Natural killer cell (primary cell): ENCODE measurements at regions not wholly inside any gene's neighbourhood (a gene's known extent, or its start where the extent isn't known, plus 50 kb on each side); places are given as distances from the start of the nearest gene placed in this dataset.
A peak's percentile ranks its signal among the peaks of the same experiment; 100 is the strongest.

Experiments
- ATAC-seq, 3 donors: fragments of 150-1000 bp in 2 of 3; fragments of 200-7000 bp in 1 of 3; cut with Tn5 transposase; 1 replicate in 1 of 3; 2 replicates in 2 of 3; pipeline ENCODE4 v1.10.0; 2021; ENCODE audit warnings: mild to moderate bottlenecking in 2 of 3, moderate library complexity in 2 of 3
- DNase-seq, 2 donors: peaks; one replicate each; pipeline versions ENCODE4 v3.0.0 to v3.0.0-alpha.2; 2013 to 2021; ENCODE audit warnings: mixed read lengths in 1 of 2
- H3K27ac ChIP-seq: one replicate; pipeline ENCODE4 v1.5.1; 2013; ENCODE audit warnings: mild to moderate bottlenecking, low read length
- H3K27me3 ChIP-seq: one replicate; pipeline ENCODE4 v1.6.1; 2013; ENCODE audit warnings: low read length; ENCODE audit not compliant: control insufficient read depth, insufficient read depth
- H3K36me3 ChIP-seq: one replicate; pipeline ENCODE4 v1.6.1; 2013; ENCODE audit warnings: low read length; ENCODE audit not compliant: control insufficient read depth, insufficient read depth
- H3K4me1 ChIP-seq: one replicate; pipeline ENCODE4 v1.6.1; 2013; ENCODE audit warnings: low read length; ENCODE audit not compliant: control insufficient read depth, insufficient read depth
- H3K4me3 ChIP-seq: one replicate; pipeline ENCODE4 v1.5.1; 2013; ENCODE audit warnings: low read length
- H3K9me3 ChIP-seq: one replicate; pipeline ENCODE4 v1.6.1; 2013; ENCODE audit warnings: low read length; ENCODE audit not compliant: control insufficient read depth, insufficient read depth
- H3K27ac Mint-ChIP-seq, 2 donors: one replicate each; pipeline ENCODE4 v1.8.0; 2022; ENCODE audit warnings: mild to moderate bottlenecking in 2 of 2, mixed read lengths in 2 of 2, moderate library complexity in 1 of 2
- H3K27me3 Mint-ChIP-seq, 2 donors: one replicate each; pipeline ENCODE4 v1.8.0; 2022; ENCODE audit warnings: low read depth in 2 of 2, mixed read lengths in 2 of 2
- H3K36me3 Mint-ChIP-seq: one replicate; pipeline ENCODE4 v1.8.0; 2022; ENCODE audit warnings: mixed read lengths
- H3K4me1 Mint-ChIP-seq, 2 donors: one replicate each; pipeline ENCODE4 v1.8.0; 2022; ENCODE audit warnings: mixed read lengths in 2 of 2
- H3K4me3 Mint-ChIP-seq: one replicate; pipeline ENCODE4 v1.8.0; 2022; ENCODE audit warnings: mild to moderate bottlenecking, moderate library complexity, mixed read lengths
- H3K9me3 Mint-ChIP-seq, 2 donors: one replicate each; pipeline ENCODE4 v1.8.0; 2022; ENCODE audit warnings: mixed read lengths in 2 of 2
- CTCF ChIP-seq: fragments of 200-600 bp; IDR thresholded peaks from one replicate; pipeline ENCODE4 v1.8.0; 2022; ENCODE audit warnings: antibody characterized with exemption
- WGBS: methylation state at CpG from one replicate; pipeline ENCODE4 v1.1.7; 2013; ENCODE audit warnings: missing lambda C conversion rate; ENCODE audit not compliant: insufficient coverage; 5-methylcytosine and 5-hydroxymethylcytosine counted together
- intact Hi-C: fragments of 100-400 bp; cut with micrococcal nuclease; formaldehyde crosslinking; loops from one replicate; pipeline ENCODE4 v1.14.2; 2022

GRCh38 chr16:47779201-47780016 lies 318.3 kb downstream of the PHKB start:
- peak overlapping the region; percentile 45 for H3K4me3 ChIP-seq
- Mint-ChIP-seq H3K27me3 (peaks cover 0 to 4% of the 10 kb centered on the region in 2 donors), H3K4me1 (peaks cover 11% of the 10 kb centered on the region in 2 donors), H3K4me3 (peak overlapping the region; percentile 84), H3K36me3 (no peaks in the 10 kb centered on the region), H3K27ac (peak overlapping the region; percentile 60 to 86), H3K9me3 (peaks cover 0 to 2% of the 10 kb centered on the region in 2 donors)
- no peak for TF ChIP-seq CTCF
- H3K9me3 ChIP-seq, result peaks cover 3% of the 10 kb centered on the region
- DNase-seq (peak in 1 of 2 donors; percentile 21), ATAC-seq (peak; percentile 21 to 49 (median 48))
- no peaks in the 10 kb centered on the region for H3K27me3 ChIP-seq
- 3% methylated on average over 7 of the region's 7 CpGs for WGBS
- H3K4me1 ChIP-seq, result peaks cover 6% of the 10 kb centered on the region
- no peaks in the 10 kb centered on the region for H3K36me3 ChIP-seq
- H3K27ac ChIP-seq, result peak overlapping the region; percentile 49
- intact Hi-C loops, result no loop called here

DNA sequence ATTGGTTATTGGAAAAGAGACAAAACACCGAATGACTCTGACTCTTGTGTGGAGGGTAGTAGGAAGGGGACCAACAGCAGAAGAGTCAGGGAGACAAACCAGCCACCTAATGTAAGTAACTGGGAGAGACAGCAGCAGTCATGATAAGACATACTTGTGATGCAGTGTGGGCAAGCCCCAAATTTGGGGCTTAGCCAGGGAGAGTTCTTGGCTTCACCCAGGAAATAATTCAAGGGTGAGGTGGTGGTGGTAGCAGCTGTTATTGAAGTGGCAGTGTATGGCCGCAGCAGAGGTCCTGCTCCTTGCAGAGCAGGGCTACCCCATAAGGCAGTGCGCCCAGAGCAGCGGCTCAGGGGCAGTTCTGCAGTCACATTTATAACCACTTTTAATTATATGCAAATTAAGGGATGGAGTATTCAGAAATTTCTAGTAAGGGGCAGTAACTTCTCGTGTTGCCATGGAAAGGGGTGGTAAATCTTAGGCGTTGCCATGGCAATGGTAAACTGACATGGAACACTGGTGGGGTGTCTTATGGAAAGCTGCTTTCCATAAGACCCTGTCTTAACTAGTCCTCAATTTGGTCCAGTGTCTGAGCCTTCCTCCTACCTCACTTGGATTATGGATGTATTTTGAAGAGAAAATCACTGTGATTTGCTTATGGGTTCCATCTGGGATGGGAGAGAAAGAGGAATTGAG lies 317.1 kb downstream of the PHKB start:
- Mint-ChIP-seq H3K4me3 (peak overlapping the region; percentile 8), H3K27ac (no peak overlapping the region), H3K27me3 (peaks cover 0 to 1% of the 10 kb centered on the region in 2 donors), H3K36me3 (no peaks in the 10 kb centered on the region), H3K9me3 (peaks cover 4 to 5% of the 10 kb centered on the region in 2 donors), H3K4me1 (peaks cover 11% of the 10 kb centered on the region in 2 donors)
- no peaks in the 10 kb centered on the region for H3K36me3 ChIP-seq
- H3K27me3 ChIP-seq, result no peaks in the 10 kb centered on the region
- no peak for TF ChIP-seq CTCF
- WGBS, result 89% methylated on average over 4 of the region's 6 CpGs
- no peak overlapping the region for H3K27ac ChIP-seq
- ATAC-seq (peak in 1 of 3 donors; percentile 21), DNase-seq (no peak)
- no peak overlapping the region for H3K4me3 ChIP-seq
- H3K4me1 ChIP-seq, result peaks cover 6% of the 10 kb centered on the region
- intact Hi-C loops, result no loop called here
- H3K9me3 ChIP-seq, result peaks cover 3% of the 10 kb centered on the region

- no peak overlapping the region for H3K4me3 Mint-ChIP-seq
- no peaks in the 10 kb centered on the region for H3K36me3 Mint-ChIP-seq
- Histone ChIP-seq H3K9me3 (peaks cover 3% of the 10 kb centered on the region), H3K4me3 (no peak overlapping the region), H3K4me1 (peaks cover 6% of the 10 kb centered on the region), H3K36me3 (no peaks in the 10 kb centered on the region), H3K27ac (no peak overlapping the region), H3K27me3 (no peaks in the 10 kb centered on the region)
- ATAC-seq (no peak), DNase-seq (no peak)
- H3K4me1 Mint-ChIP-seq, result peaks cover 11% of the 10 kb centered on the region in 2 donors
- no peak overlapping the region for H3K27ac Mint-ChIP-seq
- peaks cover 0 to 3% of the 10 kb centered on the region in 2 donors for H3K27me3 Mint-ChIP-seq
- intact Hi-C loops, result no loop called here
- TF ChIP-seq CTCF, result no peak
- H3K9me3 Mint-ChIP-seq, result peaks cover 4 to 7% of the 10 kb centered on the region in 2 donors
These were observed 316.1 kb downstream of the PHKB start for GRCh38 chr16:47777220-47777619.
